ENCODE measurements at regions not wholly inside any gene's neighbourhood (a gene's known extent, or its start where the extent isn't known, plus 50 kb on each side); places are given as distances from the start of the nearest gene placed in this dataset.

- no peak overlapping the region for H3K27ac ChIP-seq
- H3K27me3 ChIP-seq (ENCODE audit: low read depth): no peaks in the 10 kb centered on the region
- H3K9me3 ChIP-seq: no peaks in the 10 kb centered on the region
- H3K4me1 ChIP-seq: no peaks in the 10 kb centered on the region
- intact Hi-C loops (cut with DNase I): no loop called here
- no peak for ATAC-seq
- no peak overlapping the region for H3K4me3 ChIP-seq
- DNase-seq: no peak
- TF ChIP-seq CTCF (IDR thresholded peaks at IDR 0.05): no peak
- no peaks in the 10 kb centered on the region for H3K36me3 ChIP-seq
Measured at GRCh38 chr2:226074391-226074790, 674.9 kb downstream of the NYAP2 start.

- no peak for DNase-seq
- intact Hi-C loops (cut with DNase I): no loop called here
Measured at GRCh38 chr2:226073496-226074160, 674.1 kb downstream of the NYAP2 start.

GRCh38 chr2:226066873-226067272 lies 667.4 kb downstream of the NYAP2 start:
- Histone ChIP-seq H3K27me3 (ENCODE audit: low read depth) (no peaks in the 10 kb centered on the region), H3K36me3 (no peaks in the 10 kb centered on the region), H3K9me3 (no peaks in the 10 kb centered on the region), H3K27ac (no peak overlapping the region), H3K4me1 (no peaks in the 10 kb centered on the region), H3K4me3 (no peak overlapping the region)
- no peak for TF ChIP-seq CTCF (IDR thresholded peaks at IDR 0.05)
- DNase-seq: no peak
- ATAC-seq: no peak
- intact Hi-C loops (cut with DNase I): no loop called here

More at GRCh38 chr2:226073496-226074160, 674.1 kb downstream of the NYAP2 start:
- ATAC-seq: no peak
- Histone ChIP-seq H3K27ac (no peak overlapping the region), H3K27me3 (ENCODE audit: low read depth) (no peaks in the 10 kb centered on the region), H3K9me3 (no peaks in the 10 kb centered on the region), H3K4me3 (no peak overlapping the region), H3K4me1 (no peaks in the 10 kb centered on the region), H3K36me3 (no peaks in the 10 kb centered on the region)
- no peak for TF ChIP-seq CTCF (IDR thresholded peaks at IDR 0.05)

GRCh38 chr2:226066391-226066790 lies 666.9 kb downstream of the NYAP2 start:
- Histone ChIP-seq H3K36me3 (no peaks in the 10 kb centered on the region), H3K4me3 (no peak overlapping the region), H3K27ac (no peak overlapping the region), H3K27me3 (ENCODE audit: low read depth) (no peaks in the 10 kb centered on the region), H3K9me3 (no peaks in the 10 kb centered on the region), H3K4me1 (no peaks in the 10 kb centered on the region)
- intact Hi-C loops (cut with DNase I): no loop called here
- ATAC-seq (no peak), DNase-seq (no peak)
- no peak for TF ChIP-seq CTCF (IDR thresholded peaks at IDR 0.05)

GRCh38 chr2:226064932-226065570 lies 665.5 kb downstream of the NYAP2 start:
- intact Hi-C loops (cut with DNase I): no loop called here
- no peak overlapping the region for H3K4me3 ChIP-seq
- DNase-seq: no peak

More at GRCh38 chr2:226064932-226065570, 665.5 kb downstream of the NYAP2 start:
- ATAC-seq: no peak
- H3K36me3 ChIP-seq: no peaks in the 10 kb centered on the region
- no peaks in the 10 kb centered on the region for H3K27me3 ChIP-seq (ENCODE audit: low read depth)
- no peaks in the 10 kb centered on the region for H3K4me1 ChIP-seq
- no peaks in the 10 kb centered on the region for H3K9me3 ChIP-seq
- no peak overlapping the region for H3K27ac ChIP-seq
- TF ChIP-seq CTCF (IDR thresholded peaks at IDR 0.05): no peak
